GM23338 (cell line): ENCODE measurements at regions not wholly inside any gene's neighbourhood (a gene's known extent, or its start where the extent isn't known, plus 50 kb on each side); places are given as distances from the start of the nearest gene placed in this dataset.

Experiments
- ATAC-seq: fragments of 200-7000 bp; cut with Tn5 transposase; 3 replicates; pipeline ENCODE4 v1.9.1; 2020
- DNase-seq: peaks from one replicate; pipeline ENCODE4 v3.0.0-alpha.2; 2015; ENCODE audit warnings: low spot score
- H2AFZ ChIP-seq: fragments of 200-600 bp; sonication (generic); 2 replicates; pipeline ENCODE4 v1.8.0; 2016; ENCODE audit warnings: antibody characterized with exemption, mild to moderate bottlenecking, moderate library complexity
- H3F3A ChIP-seq: fragments of 200-600 bp; sonication (generic); replicated peaks from 2 replicates; pipeline ENCODE4 v1.8.0; 2017; ENCODE audit warnings: antibody characterized with exemption, mixed run types, low read depth
- H3K27ac ChIP-seq: fragments of 200-600 bp; sonication (generic); 2 replicates; pipeline ENCODE4 v1.6.1; 2016; ENCODE audit warnings: low read depth
- H3K27me3 ChIP-seq: fragments of 200-600 bp; sonication (generic); 2 replicates; pipeline ENCODE4 v1.8.0; 2016; ENCODE audit warnings: mild to moderate bottlenecking, mixed run types, moderate library complexity; ENCODE audit not compliant: insufficient read depth
- H3K36me3 ChIP-seq: fragments of 200-600 bp; sonication (generic); 2 replicates; pipeline ENCODE4 v1.8.0; 2016; ENCODE audit warnings: mild to moderate bottlenecking; ENCODE audit not compliant: insufficient read depth
- H3K4me1 ChIP-seq: fragments of 200-600 bp; sonication (generic); 2 replicates; pipeline ENCODE4 v1.8.0; 2016; ENCODE audit warnings: mild to moderate bottlenecking, moderate library complexity; ENCODE audit not compliant: insufficient read depth
- H3K4me2 ChIP-seq: fragments of 200-600 bp; sonication (generic); 2 replicates; pipeline ENCODE4 v1.7.1; 2017; ENCODE audit warnings: mixed run types
- H3K4me3 ChIP-seq: fragments of 200-600 bp; sonication (generic); 2 replicates; pipeline ENCODE4 v1.6.1; 2016; ENCODE audit warnings: mixed run types
- H3K79me2 ChIP-seq: fragments of 200-600 bp; sonication (generic); replicated peaks from 2 replicates; pipeline ENCODE4 v1.8.0; 2017; ENCODE audit warnings: mild to moderate bottlenecking; ENCODE audit not compliant: insufficient read depth
- H3K9me2 ChIP-seq: fragments of 200-600 bp; sonication (generic); 2 replicates; pipeline ENCODE4 v1.8.0; 2017; ENCODE audit not compliant: insufficient read depth
- H4K20me1 ChIP-seq: fragments of 200-600 bp; sonication (generic); replicated peaks from 2 replicates; pipeline ENCODE4 v1.8.0; 2017; ENCODE audit warnings: mild to moderate bottlenecking; ENCODE audit not compliant: insufficient read depth
- H3K27ac Mint-ChIP-seq: 2 replicates; pipeline ENCODE4 v1.8.0; 2020; ENCODE audit warnings: inconsistent platforms, mild to moderate bottlenecking, moderate library complexity, mixed read lengths
- H3K27me3 Mint-ChIP-seq: 3 replicates; pipeline ENCODE4 v1.8.0; 2022; ENCODE audit warnings: low read depth, mild to moderate bottlenecking, moderate library complexity, mixed read lengths, inconsistent platforms; ENCODE audit not compliant: insufficient read depth, poor library complexity
- H3K36me3 Mint-ChIP-seq: 3 replicates; pipeline ENCODE4 v1.8.0; 2021; ENCODE audit warnings: low read depth, mild to moderate bottlenecking, inconsistent platforms, moderate library complexity, mixed read lengths
- H3K4me1 Mint-ChIP-seq: 3 replicates; pipeline ENCODE4 v1.8.0; 2020; ENCODE audit warnings: mild to moderate bottlenecking, inconsistent platforms, mixed read lengths
- H3K4me3 Mint-ChIP-seq: 3 replicates; pipeline ENCODE4 v1.8.0; 2021; ENCODE audit warnings: moderate library complexity, mild to moderate bottlenecking, inconsistent platforms, mixed read lengths
- H3K9me3 Mint-ChIP-seq: 3 replicates; pipeline ENCODE4 v1.8.0; 2020; ENCODE audit warnings: moderate library complexity, mild to moderate bottlenecking, inconsistent platforms, mixed read lengths
- CREB1 ChIP-seq: fragments of 250-450 bp; sonication (Bioruptor Pico); IDR thresholded peaks from 2 replicates; pipeline ENCODE4 v1.5.0; 2020; ENCODE audit warnings: low read depth, mild to moderate bottlenecking, moderate library complexity
- ETS1 ChIP-seq: IDR thresholded peaks from 2 replicates; pipeline ENCODE4 v1.6.1; 2016; ENCODE audit warnings: antibody characterized with exemption
- EZH2 ChIP-seq: fragments of 200-600 bp; sonication (generic); IDR thresholded peaks from one replicate; pipeline ENCODE4 v1.8.0; 2017; ENCODE audit warnings: antibody characterized with exemption, mild to moderate bottlenecking, low read depth; ENCODE audit not compliant: unreplicated experiment
- EZH2phosphoT487 ChIP-seq: fragments of 200-600 bp; sonication (generic); IDR thresholded peaks from one replicate; pipeline ENCODE4 v1.8.1; 2018; ENCODE audit warnings: antibody characterized with exemption; ENCODE audit not compliant: unreplicated experiment
- POLR2AphosphoS5 ChIP-seq: IDR thresholded peaks from 2 replicates; pipeline ENCODE4 v1.6.1; 2016; ENCODE audit warnings: antibody characterized with exemption, low read depth
- STAT1 ChIP-seq: IDR thresholded peaks from one replicate; pipeline ENCODE4 v1.6.1; 2016; ENCODE audit warnings: antibody characterized with exemption; ENCODE audit not compliant: unreplicated experiment
- ZNF114 ChIP-seq: fragments of 250-450 bp; sonication (Bioruptor Pico); IDR thresholded peaks from 2 replicates; pipeline ENCODE4 v1.5.0; 2020; ENCODE audit warnings: mild to moderate bottlenecking, moderate library complexity
- ZNF331 ChIP-seq: fragments of 250-450 bp; sonication (Bioruptor Pico); IDR thresholded peaks from 2 replicates; pipeline ENCODE4 v1.5.0; 2020; ENCODE audit warnings: low read depth, mild to moderate bottlenecking, moderate library complexity
- ZNF462 ChIP-seq: fragments of 250-450 bp; sonication (Bioruptor Pico); IDR thresholded peaks from 2 replicates; pipeline ENCODE4 v1.5.0; 2020; ENCODE audit warnings: mild to moderate bottlenecking, moderate library complexity

GRCh38 chr13:107803822-107804495 lies 411.4 kb downstream of the LIG4 start:
- no peak overlapping the region for H3K27ac ChIP-seq
- H3K9me3 Mint-ChIP-seq = no peaks in the 10 kb centered on the region
- ATAC-seq = peak; percentile 29; the same call in 2 of the 3 replicates
- H3K27me3 ChIP-seq = no peaks in the 10 kb centered on the region
- no peaks in the 10 kb centered on the region for H3K36me3 ChIP-seq
- no peak overlapping the region for H2AFZ ChIP-seq
- no peaks in the 10 kb centered on the region for H3F3A ChIP-seq
- no peak overlapping the region for H3K4me2 ChIP-seq
- no peak for DNase-seq
- H3K36me3 Mint-ChIP-seq = no peaks in the 10 kb centered on the region
- peaks cover 3% of the 10 kb centered on the region for H3K27me3 Mint-ChIP-seq
- peaks cover 21% of the 10 kb centered on the region for H3K4me1 ChIP-seq
- no peaks in the 10 kb centered on the region for H4K20me1 ChIP-seq
- H3K9me2 ChIP-seq = no peaks in the 10 kb centered on the region
- H3K4me1 Mint-ChIP-seq = peaks cover 36% of the 10 kb centered on the region
- no peak overlapping the region for H3K4me3 ChIP-seq
- 0 out of 2 replicates have a peak, but pooled peaks cover 4% of the 10 kb centered on the region for H3K79me2 ChIP-seq
- no peak for TF ChIP-seq ETS1
- TF ChIP-seq ZNF331 (CRISPR knock-in tag) = no peak
- no peak for TF ChIP-seq EZH2phosphoT487
- no peak for TF ChIP-seq POLR2AphosphoS5
- no peak for TF ChIP-seq STAT1
- TF ChIP-seq ZNF114 (CRISPR knock-in tag) = no peak
- TF ChIP-seq CREB1 (CRISPR knock-in tag) = no peak
- no peak for TF ChIP-seq ZNF462 (CRISPR knock-in tag)
- no peak for TF ChIP-seq EZH2
- no peak overlapping the region for H3K4me3 Mint-ChIP-seq
- H3K27ac Mint-ChIP-seq = peak overlapping the region; percentile 61
